ENCODE measurements at regions not wholly inside any gene's neighbourhood (a gene's known extent, or its start where the extent isn't known, plus 50 kb on each side); places are given as distances from the start of the nearest gene placed in this dataset.

- TF ChIP-seq CTCF (IDR thresholded peaks at IDR 0.05; ENCODE audit: low read depth, low read length, poor library complexity, severe bottlenecking) = no peak
- TF ChIP-seq EZH2phosphoT487 (IDR thresholded peaks at IDR 0.05; ENCODE audit: borderline replicate concordance, low read length) = no peak
Measured at GRCh38 chr6:56845032-56845431, 109.9 kb upstream of the BEND6 start.

All from DOHH2 (cell line).